Pancreas (tissue), 10 donors: ENCODE measurements at regions not wholly inside any gene's neighbourhood (a gene's known extent, or its start where the extent isn't known, plus 50 kb on each side); places are given as distances from the start of the nearest gene placed in this dataset.

ENCODE experiments used
- ATAC-seq, 4 donors: fragments of 200-7000 bp; cut with Tn5 transposase; one replicate each; pipeline versions ENCODE4 v1.8.0 to v1.9.1; 2020; ENCODE audit warnings: mild to moderate bottlenecking in 4 of 4, moderate library complexity in 4 of 4
- DNase-seq, 6 donors: peaks; one replicate each; pipeline ENCODE4 v3.0.0-alpha.2; 2020
- FAIRE-seq: peaks from 2 replicates; lab custom pipeline; 2012; peaks lifted over from hg19 to GRCh38; lab: Jason Lieb, UNC
- H3K27ac ChIP-seq, 4 donors: fragments of 200-600 bp; sonication (generic); 1 replicate in 3 of 4; 2 replicates in 1 of 4; pipeline versions ENCODE4 v1.5.0 to v1.8.0; 2020
- H3K27me3 ChIP-seq, 4 donors: fragments of 200-600 bp; one replicate each; pipeline ENCODE4 v1.8.0; 2021
- H3K36me3 ChIP-seq, 3 donors: fragments of 200-600 bp; sonication (generic) in 1 of 3; one replicate each; pipeline versions ENCODE4 v1.5.0 to v1.8.0; 2020 to 2021
- H3K4me1 ChIP-seq, 3 donors: fragments of 200-600 bp; one replicate each; pipeline ENCODE4 v1.8.0; 2021
- H3K4me3 ChIP-seq, 4 donors: fragments of 200-600 bp; sonication (generic) in 2 of 4; one replicate each; pipeline versions ENCODE4 v1.5.0 to v1.8.0; 2020 to 2021
- H3K9me3 ChIP-seq, 4 donors: fragments of 200-600 bp; one replicate each; pipeline ENCODE4 v1.8.0; 2021
- WGBS, 2 donors: extraction: QIAGEN DNeasy Blood & Tissue Kit; methylation state at CpG; one replicate each; pipeline ENCODE4 v1.1.7; 2013; 5-methylcytosine and 5-hydroxymethylcytosine counted together
- intact Hi-C, 3 donors: fragments of 100-400 bp; cut with DNase I; formaldehyde crosslinking; loops; one replicate each; pipeline versions ENCODE4 v1.11.1 to v1.14.2; 2022
- TF ChIP-seq, protein P1 (sequence below), 4 donors: fragments of 200-600 bp; sonication (generic) in 3 of 4; IDR thresholded peaks; one replicate each; pipeline versions ENCODE4 v1.5.0 to v1.8.0; 2021; ENCODE audit warnings: antibody characterized with exemption in 4 of 4
- donor health status: healthy with polysubstance abuse.
- donor health status: DM: no; HTN: no; CAD: no; lungs with moderate emphysema.
- donor health status: DM: no; HTN: no; CAD: no.
- donor health status: control.
- donor health status: control.
- donor health status: Bipolar disorder and iron deficiency.
- donor health status: DM: yes; HTN: yes; CAD: no.
- donor health status: DM: no; HTN: no; CAD: no.
- donor health status: DM: no; HTN: no; CAD: no.
- donor health status: DM: yes; HTN: yes; CAD: no.

- DNase-seq (no peak), FAIRE-seq (no peak), ATAC-seq (peak in 1 of 4 donors; percentile 21)
- no peak overlapping the region for H3K27ac ChIP-seq
- peaks cover 0 to 3% (median 0%) of the 10 kb centered on the region in 4 donors for H3K27me3 ChIP-seq
- TF ChIP-seq, protein P1, sequence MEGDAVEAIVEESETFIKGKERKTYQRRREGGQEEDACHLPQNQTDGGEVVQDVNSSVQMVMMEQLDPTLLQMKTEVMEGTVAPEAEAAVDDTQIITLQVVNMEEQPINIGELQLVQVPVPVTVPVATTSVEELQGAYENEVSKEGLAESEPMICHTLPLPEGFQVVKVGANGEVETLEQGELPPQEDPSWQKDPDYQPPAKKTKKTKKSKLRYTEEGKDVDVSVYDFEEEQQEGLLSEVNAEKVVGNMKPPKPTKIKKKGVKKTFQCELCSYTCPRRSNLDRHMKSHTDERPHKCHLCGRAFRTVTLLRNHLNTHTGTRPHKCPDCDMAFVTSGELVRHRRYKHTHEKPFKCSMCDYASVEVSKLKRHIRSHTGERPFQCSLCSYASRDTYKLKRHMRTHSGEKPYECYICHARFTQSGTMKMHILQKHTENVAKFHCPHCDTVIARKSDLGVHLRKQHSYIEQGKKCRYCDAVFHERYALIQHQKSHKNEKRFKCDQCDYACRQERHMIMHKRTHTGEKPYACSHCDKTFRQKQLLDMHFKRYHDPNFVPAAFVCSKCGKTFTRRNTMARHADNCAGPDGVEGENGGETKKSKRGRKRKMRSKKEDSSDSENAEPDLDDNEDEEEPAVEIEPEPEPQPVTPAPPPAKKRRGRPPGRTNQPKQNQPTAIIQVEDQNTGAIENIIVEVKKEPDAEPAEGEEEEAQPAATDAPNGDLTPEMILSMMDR (IDR thresholded peaks at IDR 0.05) = no peak
- no peaks in the 10 kb centered on the region for H3K9me3 ChIP-seq
- 71 to 77% methylated on average over 3 of the region's 3 CpGs for WGBS, 2 donors
- H3K36me3 ChIP-seq = no peaks in the 10 kb centered on the region
- H3K4me1 ChIP-seq = no peaks in the 10 kb centered on the region
- intact Hi-C loops = no loop called here
- no peak overlapping the region for H3K4me3 ChIP-seq
Measured at GRCh38 chr14:22381408-22381760, 207.6 kb downstream of the DAD1 start.

DNA sequence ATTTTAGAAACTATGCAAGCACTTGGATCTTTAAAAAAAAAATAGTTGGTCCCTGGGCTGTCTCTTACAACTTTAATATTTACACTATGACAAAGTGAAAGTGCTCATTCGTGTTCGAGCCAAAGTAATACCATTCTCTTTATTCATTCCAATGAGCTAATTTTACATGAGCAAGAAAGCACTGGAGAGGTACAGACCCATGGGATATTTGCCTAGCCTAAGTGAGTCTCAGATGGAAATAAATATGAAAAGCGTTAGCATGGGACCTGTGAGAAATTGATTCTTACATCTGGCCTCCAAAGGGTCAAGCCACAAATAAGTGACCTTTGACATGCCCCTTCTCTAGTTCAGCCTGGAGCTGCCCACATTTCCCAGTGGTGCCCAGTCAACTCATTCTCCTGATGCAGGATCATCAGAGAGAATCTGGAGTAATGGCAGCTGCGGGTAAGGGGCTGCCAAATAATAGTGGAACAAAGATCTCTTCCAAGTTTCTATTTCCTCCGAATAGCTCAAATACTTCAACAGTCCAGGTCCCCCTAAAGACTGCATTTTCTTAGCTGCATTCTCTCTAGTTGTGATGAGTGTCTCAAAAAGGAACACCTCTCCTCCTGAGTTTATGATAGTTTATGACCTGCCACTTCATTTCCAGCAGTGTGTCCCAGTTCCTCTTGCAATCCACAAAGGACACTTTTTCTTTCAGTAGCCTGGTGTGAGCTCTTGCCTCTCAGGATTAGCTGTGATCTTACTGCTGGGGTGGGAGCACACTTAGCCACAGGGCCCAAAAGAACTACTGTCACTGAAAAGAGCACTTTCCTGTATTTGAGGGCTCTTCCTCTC is 208.2 kb downstream of the DAD1 start:
- 53 to 58% methylated on average over 5 of the region's 5 CpGs for WGBS, 2 donors
- ATAC-seq (peak in 3 of 4 donors; percentile 29 to 72 (median 66)), DNase-seq (no peak), FAIRE-seq (no peak)
- no peaks in the 10 kb centered on the region for H3K36me3 ChIP-seq
- H3K27ac ChIP-seq = no peak overlapping the region
- TF ChIP-seq, protein P1 (IDR thresholded peaks at IDR 0.05) = no peak
- intact Hi-C loops = no loop called here
- H3K4me3 ChIP-seq = no peak overlapping the region
- H3K9me3 ChIP-seq = no peaks in the 10 kb centered on the region
- no peaks in the 10 kb centered on the region for H3K4me1 ChIP-seq
- peaks cover 0 to 3% (median 0%) of the 10 kb centered on the region in 4 donors for H3K27me3 ChIP-seq

DNA sequence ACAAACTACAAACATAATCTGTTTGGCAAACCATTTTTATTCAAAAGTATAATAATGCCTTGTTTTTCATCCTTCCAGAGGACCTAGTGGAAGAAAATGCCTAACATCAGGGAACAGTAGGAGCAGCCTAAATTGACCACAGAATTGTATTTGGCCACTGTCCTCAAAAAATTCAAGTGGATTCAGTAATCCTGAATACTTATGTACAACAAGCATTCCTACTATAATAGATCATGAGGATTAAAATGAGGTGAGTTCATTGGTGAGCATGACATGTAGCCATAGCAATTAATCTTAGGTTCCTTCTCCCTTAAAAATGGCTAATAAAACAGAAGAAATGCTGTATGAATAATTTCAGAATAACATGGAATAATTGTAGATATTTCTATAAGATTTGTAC is 209.3 kb downstream of the DAD1 start:
- Histone ChIP-seq H3K9me3 (no peaks in the 10 kb centered on the region), H3K4me1 (no peaks in the 10 kb centered on the region), H3K36me3 (no peaks in the 10 kb centered on the region), H3K27me3 (peaks cover 0 to 3% (median 0%) of the 10 kb centered on the region in 4 donors), H3K4me3 (no peak overlapping the region), H3K27ac (no peak overlapping the region)
- TF ChIP-seq, protein P1 (IDR thresholded peaks at IDR 0.05) = no peak
- DNase-seq = no peak
- peak in 1 of 4 donors; percentile 43 for ATAC-seq
- intact Hi-C loops = loop anchor here in 1 of 3 donors (10.0 kb wide), 1 partner anchor 65 kb away; no protein-coding TSS in a partner anchor
- no peak for FAIRE-seq

DNA sequence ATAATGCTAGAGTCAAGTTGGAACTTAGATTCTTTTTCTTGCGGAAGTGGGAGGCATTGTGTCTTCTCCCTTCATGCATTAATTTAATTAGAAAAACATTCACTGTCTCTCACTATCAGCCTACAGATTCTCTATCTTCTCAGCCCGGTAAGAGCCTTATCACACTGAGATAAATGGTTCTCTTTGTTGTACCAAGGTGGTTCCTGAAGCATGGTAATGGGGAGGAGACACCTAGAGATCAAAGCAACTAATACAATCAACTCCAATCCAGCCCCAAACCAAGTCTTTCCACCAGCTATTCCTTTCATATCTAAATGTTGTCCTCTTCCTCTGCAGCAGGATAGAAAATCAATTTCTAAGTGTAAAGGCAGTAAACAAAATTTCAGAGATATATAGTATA is 210.8 kb downstream of the DAD1 start:
- 46 to 49% methylated on average over 2 of the region's 2 CpGs for WGBS, 2 donors
- Histone ChIP-seq H3K4me3 (no peak overlapping the region), H3K4me1 (no peaks in the 10 kb centered on the region), H3K27me3 (peaks cover 0 to 3% (median 0%) of the 10 kb centered on the region in 4 donors), H3K36me3 (no peaks in the 10 kb centered on the region), H3K9me3 (no peaks in the 10 kb centered on the region), H3K27ac (no peak overlapping the region)
- TF ChIP-seq, protein P1 (IDR thresholded peaks at IDR 0.05) = no peak
- ATAC-seq (no peak), FAIRE-seq (no peak), DNase-seq (no peak)
- intact Hi-C loops = loop anchor here in 1 of 3 donors (10.0 kb wide), 1 partner anchor 63 kb away; no protein-coding TSS in a partner anchor
